Endodermal cell (in vitro differentiated cells): ENCODE measurements at regions not wholly inside any gene's neighbourhood (a gene's known extent, or its start where the extent isn't known, plus 50 kb on each side); places are given as distances from the start of the nearest gene placed in this dataset.

Experiments used
- DNase-seq: peaks from one replicate; pipeline ENCODE4 v3.0.0-alpha.2; 2017
- H3K27ac ChIP-seq: 2 replicates; pipeline ENCODE4 v1.5.1; 2013; ENCODE audit warnings: mild to moderate bottlenecking, low read depth, low read length, moderate library complexity
- H3K27me3 ChIP-seq: 2 replicates; pipeline ENCODE4 v1.6.1; 2013; ENCODE audit warnings: mild to moderate bottlenecking, low read length, moderate library complexity; ENCODE audit not compliant: insufficient read depth, control insufficient read depth, poor library complexity, severe bottlenecking
- H3K36me3 ChIP-seq: 2 replicates; pipeline ENCODE4 v1.7.0; 2013; ENCODE audit warnings: mild to moderate bottlenecking, low read length, moderate library complexity; ENCODE audit not compliant: control insufficient read depth, insufficient read depth
- H3K4me1 ChIP-seq: one replicate; pipeline ENCODE4 v1.7.0; 2013; ENCODE audit warnings: low read length; ENCODE audit not compliant: control insufficient read depth, insufficient read depth
- H3K4me3 ChIP-seq: 2 replicates; pipeline ENCODE4 v1.5.1; 2013; ENCODE audit warnings: mild to moderate bottlenecking, low read length, moderate library complexity
- H3K9ac ChIP-seq: 2 replicates; pipeline ENCODE4 v1.6.1; 2013; ENCODE audit warnings: mild to moderate bottlenecking, low read length, moderate library complexity; ENCODE audit not compliant: poor library complexity, severe bottlenecking; ENCODE audit errors: extremely low read depth
- H3K9me3 ChIP-seq: 2 replicates; pipeline ENCODE4 v1.6.1; 2013; ENCODE audit warnings: mild to moderate bottlenecking, low read length, moderate library complexity; ENCODE audit not compliant: control insufficient read depth
- H3K27ac Mint-ChIP-seq: 2 replicates; pipeline ENCODE4 v1.8.0; 2020; ENCODE audit warnings: mixed read lengths
- H3K27me3 Mint-ChIP-seq: 2 replicates; pipeline ENCODE4 v1.8.0; 2021; ENCODE audit warnings: mild to moderate bottlenecking, mixed read lengths; ENCODE audit not compliant: insufficient read depth
- H3K36me3 Mint-ChIP-seq: 2 replicates; pipeline ENCODE4 v1.8.0; 2020; ENCODE audit warnings: low read depth, mixed read lengths
- H3K4me1 Mint-ChIP-seq: 2 replicates; pipeline ENCODE4 v1.8.0; 2020; ENCODE audit warnings: mixed read lengths
- H3K4me3 Mint-ChIP-seq: 2 replicates; pipeline ENCODE4 v1.8.0; 2020; ENCODE audit warnings: mild to moderate bottlenecking, moderate library complexity, mixed read lengths
- H3K9me3 Mint-ChIP-seq: 2 replicates; pipeline ENCODE4 v1.8.0; 2020; ENCODE audit warnings: mild to moderate bottlenecking, mixed read lengths
- CTCF ChIP-seq: fragments of 200-600 bp; sonication (generic); conservative IDR thresholded peaks from 2 replicates; pipeline ENCODE4 v1.5.0; 2021; ENCODE audit warnings: antibody characterized with exemption, mild to moderate bottlenecking
- WGBS, 2 experiments: methylation state at CpG; one replicate each; pipeline versions ENCODE4 v1.1.5 to v1.1.7; 2013; ENCODE audit warnings: missing lambda C conversion rate in 2 of 2, mixed read lengths in 1 of 2; ENCODE audit not compliant: insufficient coverage in 1 of 2, insufficient read length in 1 of 2; 5-methylcytosine and 5-hydroxymethylcytosine counted together

- peaks cover 11% of the 10 kb centered on the region for H3K27me3 ChIP-seq
- H3K27ac Mint-ChIP-seq, result no peak overlapping the region
- H3K27ac ChIP-seq, result no peak overlapping the region
- no peaks in the 10 kb centered on the region for H3K36me3 Mint-ChIP-seq
- peaks cover 26% of the 10 kb centered on the region for H3K4me1 ChIP-seq
- no peak for TF ChIP-seq CTCF
- DNase-seq, result no peak
- WGBS, 2 experiments, result 88 to 90% methylated on average over 8 to 9 of the region's 9 CpGs
- no peak overlapping the region for H3K9ac ChIP-seq
- H3K4me1 Mint-ChIP-seq, result peaks cover 84% of the 10 kb centered on the region
- no peaks in the 10 kb centered on the region for H3K27me3 Mint-ChIP-seq
- no peaks in the 10 kb centered on the region for H3K9me3 ChIP-seq
- no peaks in the 10 kb centered on the region for H3K9me3 Mint-ChIP-seq
- H3K4me3 Mint-ChIP-seq, result no peak overlapping the region
- no peaks in the 10 kb centered on the region for H3K36me3 ChIP-seq
- H3K4me3 ChIP-seq, result no peak overlapping the region
Observed at GRCh38 chr16:51761001-51761400, 609.9 kb upstream of the SALL1 start.

GRCh38 chr16:51759999-51760398, 608.9 kb upstream of the SALL1 start:
- Histone ChIP-seq H3K27ac (no peak overlapping the region), H3K4me1 (peaks cover 23% of the 10 kb centered on the region), H3K9me3 (no peaks in the 10 kb centered on the region), H3K9ac (no peak overlapping the region), H3K4me3 (no peak overlapping the region), H3K36me3 (no peaks in the 10 kb centered on the region), H3K27me3 (peaks cover 4% of the 10 kb centered on the region)
- no peak overlapping the region for H3K4me3 Mint-ChIP-seq
- WGBS, 2 experiments, result 68% methylated on average over 4 of the region's 5 CpGs; no CpG with 5 or more reads in 1 of the 2 experiments
- no peaks in the 10 kb centered on the region for H3K27me3 Mint-ChIP-seq
- DNase-seq, result no peak
- no peak for TF ChIP-seq CTCF
- H3K4me1 Mint-ChIP-seq, result peaks cover 83% of the 10 kb centered on the region
- H3K9me3 Mint-ChIP-seq, result no peaks in the 10 kb centered on the region
- no peaks in the 10 kb centered on the region for H3K36me3 Mint-ChIP-seq
- no peak overlapping the region for H3K27ac Mint-ChIP-seq

GRCh38 chr16:51759329-51759728, 608.3 kb upstream of the SALL1 start:
- Mint-ChIP-seq H3K9me3 (no peaks in the 10 kb centered on the region), H3K27ac (no peak overlapping the region), H3K27me3 (no peaks in the 10 kb centered on the region), H3K4me1 (peaks cover 83% of the 10 kb centered on the region), H3K4me3 (no peak overlapping the region), H3K36me3 (no peaks in the 10 kb centered on the region)
- H3K9me3 ChIP-seq, result no peaks in the 10 kb centered on the region
- H3K4me1 ChIP-seq, result peaks cover 17% of the 10 kb centered on the region
- H3K9ac ChIP-seq, result no peak overlapping the region
- no peak overlapping the region for H3K4me3 ChIP-seq
- H3K27me3 ChIP-seq, result peaks cover 4% of the 10 kb centered on the region
- H3K27ac ChIP-seq, result no peak overlapping the region
- 42 to 71% methylated on average over 1 to 4 of the region's 4 CpGs for WGBS, 2 experiments
- DNase-seq, result no peak
- no peaks in the 10 kb centered on the region for H3K36me3 ChIP-seq
- TF ChIP-seq CTCF, result no peak
